COLO829 (cell line): ENCODE measurements at regions not wholly inside any gene's neighbourhood (a gene's known extent, or its start where the extent isn't known, plus 50 kb on each side); places are given as distances from the start of the nearest gene placed in this dataset.
A peak's percentile ranks its signal among the peaks of the same experiment; 100 is the strongest.
"Not testable (repeated sequence)": the region's sequence is repeated elsewhere in the genome, so short reads cannot be mapped to it uniquely, and the experiment has no call there.

ENCODE experiments used
- DNase-seq: peaks from one replicate; pipeline ENCODE4 v3.0.0; 2012; ENCODE audit warnings: low spot score

GRCh38 chr2:129794116-129794515, 185.3 kb upstream of the RAB6C start:
- no peak for DNase-seq

- no peak for DNase-seq
These were observed 184.9 kb upstream of the RAB6C start for GRCh38 chr2:129794540-129794939.

GRCh38 chr2:129796225-129796624, 183.2 kb upstream of the RAB6C start:
- DNase-seq: no peak

GRCh38 chr2:129796801-129797488, 182.5 kb upstream of the RAB6C start:
- DNase-seq: no peak

- DNase-seq: no peak
These were observed 181.8 kb upstream of the RAB6C start for GRCh38 chr2:129797489-129798300.

- DNase-seq: no peak
These were observed 181.2 kb upstream of the RAB6C start for GRCh38 chr2:129798301-129798581.

- DNase-seq: no peak
These were observed 180.8 kb upstream of the RAB6C start for GRCh38 chr2:129798626-129799025.

- DNase-seq: no peak
These were observed 180.2 kb upstream of the RAB6C start for GRCh38 chr2:129799036-129799958.

GRCh38 chr2:129800285-129800684, 179.2 kb upstream of the RAB6C start:
- DNase-seq: no peak

- DNase-seq: no peak
These were observed 178.8 kb upstream of the RAB6C start for GRCh38 chr2:129800686-129801085.

- DNase-seq: peak; percentile 24
These were observed 177.9 kb upstream of the RAB6C start for GRCh38 chr2:129801575-129801974.

- DNase-seq: no peak
These were observed 177.2 kb upstream of the RAB6C start for GRCh38 chr2:129802290-129802689.

GRCh38 chr2:129803032-129803431, 176.4 kb upstream of the RAB6C start:
- DNase-seq: no peak

- DNase-seq: no peak
These were observed 175.6 kb upstream of the RAB6C start for GRCh38 chr2:129803871-129804270.

GRCh38 chr2:129805899-129806298, 173.6 kb upstream of the RAB6C start:
- DNase-seq: no peak

GRCh38 chr2:129806317-129806716, 173.1 kb upstream of the RAB6C start:
- DNase-seq: no peak

- DNase-seq: no peak
These were observed 172.5 kb upstream of the RAB6C start for GRCh38 chr2:129806990-129807389.

GRCh38 chr2:129807642-129808338, 171.7 kb upstream of the RAB6C start:
- not testable (repeated sequence) for DNase-seq

GRCh38 chr2:129810521-129810920, 168.9 kb upstream of the RAB6C start:
- no peak for DNase-seq

- DNase-seq: no peak
These were observed 167.4 kb upstream of the RAB6C start for GRCh38 chr2:129812071-129812470.

GRCh38 chr2:129812654-129813053, 166.8 kb upstream of the RAB6C start:
- no peak for DNase-seq

- no peak for DNase-seq
These were observed 166.1 kb upstream of the RAB6C start for GRCh38 chr2:129813404-129813803.
